Activated CD8-positive, alpha-beta T cell treated with anti-CD3 and anti-CD28 coated beads for 36 hours (primary cell): ENCODE measurements at regions not wholly inside any gene's neighbourhood (a gene's known extent, or its start where the extent isn't known, plus 50 kb on each side); places are given as distances from the start of the nearest gene placed in this dataset.

ENCODE experiments used
- ATAC-seq: fragments of 200-7000 bp; cut with Tn5 transposase; one replicate; pipeline ENCODE4 v1.10.0; 2021; ENCODE audit warnings: mild to moderate bottlenecking, moderate library complexity
- CTCF ChIA-PET: fragments of 350-600 bp; sonication (Branson Sonifier 250); formaldehyde crosslinking; loops from one replicate; lab custom pipeline; 2021; ENCODE audit warnings: antibody characterized with exemption; lab: Charles Lee
- POLR2A ChIA-PET: fragments of 350-600 bp; sonication (Branson Sonifier 250); formaldehyde crosslinking; loops from one replicate; lab custom pipeline; 2021; ENCODE audit warnings: antibody characterized with exemption; lab: Charles Lee
- DNase-seq: peaks from one replicate; pipeline ENCODE4 v3.0.0-alpha.2; 2020
- H3K27ac Mint-ChIP-seq: one replicate; pipeline ENCODE4 v1.8.0; 2021; ENCODE audit warnings: mild to moderate bottlenecking, mixed read lengths
- H3K27me3 Mint-ChIP-seq: one replicate; pipeline ENCODE4 v1.8.0; 2021; ENCODE audit warnings: mixed read lengths
- H3K36me3 Mint-ChIP-seq: one replicate; pipeline ENCODE4 v1.8.0; 2021; ENCODE audit warnings: low read depth, mixed read lengths
- H3K4me1 Mint-ChIP-seq: one replicate; pipeline ENCODE4 v1.8.0; 2021; ENCODE audit warnings: low read depth, mixed read lengths
- H3K4me3 Mint-ChIP-seq: one replicate; pipeline ENCODE4 v1.8.0; 2021; ENCODE audit warnings: mild to moderate bottlenecking, moderate library complexity, mixed read lengths
- H3K9me3 Mint-ChIP-seq: one replicate; pipeline ENCODE4 v1.8.0; 2021; ENCODE audit warnings: mixed read lengths
- intact Hi-C: fragments of 100-400 bp; cut with micrococcal nuclease; formaldehyde crosslinking; loops from one replicate; pipeline ENCODE4 v1.10.0; 2022
- TF ChIP-seq, protein P1 (sequence below): fragments of 200-600 bp; IDR thresholded peaks from one replicate; pipeline ENCODE4 v1.8.0; 2022; ENCODE audit warnings: antibody characterized with exemption, mild to moderate bottlenecking

DNA sequence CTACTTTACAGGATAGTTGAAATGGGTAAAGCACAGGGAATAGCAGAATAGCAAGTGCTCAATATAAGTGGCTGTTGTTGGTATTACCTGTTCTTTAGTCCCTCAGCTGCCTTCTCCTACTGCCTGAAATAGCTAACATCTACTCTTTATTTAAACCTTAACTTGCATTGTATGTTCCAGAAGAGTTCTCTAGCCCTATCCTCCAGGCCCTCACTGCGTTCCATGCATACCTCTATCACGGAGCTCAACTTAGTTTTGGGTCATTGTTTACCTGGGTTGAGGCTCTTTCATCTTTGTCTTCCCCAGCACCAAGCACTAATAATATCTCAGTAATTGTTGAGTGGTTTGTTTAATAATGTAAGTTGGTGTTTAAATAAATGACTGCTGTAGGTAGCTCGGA, 242.2 kb upstream of the FANCL start:
- peaks cover 2% of the 10 kb centered on the region for H3K9me3 Mint-ChIP-seq
- DNase-seq (no peak), ATAC-seq (no peak)
- peaks cover 4% of the 10 kb centered on the region for H3K27me3 Mint-ChIP-seq
- POLR2A ChIA-PET = no interaction called here
- intact Hi-C loops = no loop called here
- H3K4me3 Mint-ChIP-seq = no peak overlapping the region
- H3K36me3 Mint-ChIP-seq = no peaks in the 10 kb centered on the region
- H3K4me1 Mint-ChIP-seq = no peaks in the 10 kb centered on the region
- no peak overlapping the region for H3K27ac Mint-ChIP-seq
- TF ChIP-seq, protein P1, sequence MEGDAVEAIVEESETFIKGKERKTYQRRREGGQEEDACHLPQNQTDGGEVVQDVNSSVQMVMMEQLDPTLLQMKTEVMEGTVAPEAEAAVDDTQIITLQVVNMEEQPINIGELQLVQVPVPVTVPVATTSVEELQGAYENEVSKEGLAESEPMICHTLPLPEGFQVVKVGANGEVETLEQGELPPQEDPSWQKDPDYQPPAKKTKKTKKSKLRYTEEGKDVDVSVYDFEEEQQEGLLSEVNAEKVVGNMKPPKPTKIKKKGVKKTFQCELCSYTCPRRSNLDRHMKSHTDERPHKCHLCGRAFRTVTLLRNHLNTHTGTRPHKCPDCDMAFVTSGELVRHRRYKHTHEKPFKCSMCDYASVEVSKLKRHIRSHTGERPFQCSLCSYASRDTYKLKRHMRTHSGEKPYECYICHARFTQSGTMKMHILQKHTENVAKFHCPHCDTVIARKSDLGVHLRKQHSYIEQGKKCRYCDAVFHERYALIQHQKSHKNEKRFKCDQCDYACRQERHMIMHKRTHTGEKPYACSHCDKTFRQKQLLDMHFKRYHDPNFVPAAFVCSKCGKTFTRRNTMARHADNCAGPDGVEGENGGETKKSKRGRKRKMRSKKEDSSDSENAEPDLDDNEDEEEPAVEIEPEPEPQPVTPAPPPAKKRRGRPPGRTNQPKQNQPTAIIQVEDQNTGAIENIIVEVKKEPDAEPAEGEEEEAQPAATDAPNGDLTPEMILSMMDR = no peak
- CTCF ChIA-PET = no interaction called here

GRCh38 chr2:58481670-58482069, 240.5 kb upstream of the FANCL start:
- H3K9me3 Mint-ChIP-seq = peaks cover 1% of the 10 kb centered on the region
- no peak for ATAC-seq
- no peaks in the 10 kb centered on the region for H3K36me3 Mint-ChIP-seq
- CTCF ChIA-PET = no interaction called here
- POLR2A ChIA-PET = no interaction called here
- TF ChIP-seq, protein P1 = no peak
- no peak overlapping the region for H3K27ac Mint-ChIP-seq
- H3K4me1 Mint-ChIP-seq = no peaks in the 10 kb centered on the region
- no peak for DNase-seq
- peaks cover 4% of the 10 kb centered on the region for H3K27me3 Mint-ChIP-seq
- intact Hi-C loops = no loop called here
- no peak overlapping the region for H3K4me3 Mint-ChIP-seq

DNA sequence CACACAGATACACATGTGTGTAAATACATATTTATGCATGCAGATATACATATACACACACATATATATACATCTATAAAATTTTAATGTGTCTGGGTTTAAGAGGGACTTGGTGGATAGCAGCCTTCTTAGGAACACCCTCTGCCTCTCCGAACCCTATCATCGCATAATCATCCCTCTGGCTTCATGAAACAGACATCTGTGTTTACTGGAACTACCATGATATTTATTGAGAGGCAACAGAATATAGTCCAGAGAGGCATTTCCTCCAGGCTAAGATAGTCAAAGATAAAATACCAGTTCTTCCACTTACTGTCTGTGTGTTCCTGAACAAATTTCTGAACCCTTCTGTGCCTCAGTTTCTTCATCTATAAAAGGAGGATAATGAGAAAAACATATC, 239.0 kb upstream of the FANCL start:
- CTCF ChIA-PET = no interaction called here
- DNase-seq (no peak), ATAC-seq (no peak)
- TF ChIP-seq, protein P1 = no peak
- Mint-ChIP-seq H3K4me1 (no peaks in the 10 kb centered on the region), H3K27ac (no peak overlapping the region), H3K4me3 (no peak overlapping the region), H3K36me3 (no peaks in the 10 kb centered on the region), H3K27me3 (peaks cover 4% of the 10 kb centered on the region), H3K9me3 (no peaks in the 10 kb centered on the region)
- intact Hi-C loops = no loop called here
- POLR2A ChIA-PET = no interaction called here

- ChIA-PET CTCF (no interaction called here), POLR2A (interaction anchor here (0.6 kb wide), 1 partner anchor 358 kb away, joined by 4 read pairs; no protein-coding TSS in a partner anchor)
- intact Hi-C loops = no loop called here
- H3K4me1 Mint-ChIP-seq = no peaks in the 10 kb centered on the region
- no peaks in the 10 kb centered on the region for H3K36me3 Mint-ChIP-seq
- TF ChIP-seq, protein P1 = no peak
- ATAC-seq (no peak), DNase-seq (no peak)
- H3K9me3 Mint-ChIP-seq = no peaks in the 10 kb centered on the region
- H3K4me3 Mint-ChIP-seq = no peak overlapping the region
- no peak overlapping the region for H3K27ac Mint-ChIP-seq
- H3K27me3 Mint-ChIP-seq = peaks cover 4% of the 10 kb centered on the region
Measured at GRCh38 chr2:58479535-58480140, 238.5 kb upstream of the FANCL start.

DNA sequence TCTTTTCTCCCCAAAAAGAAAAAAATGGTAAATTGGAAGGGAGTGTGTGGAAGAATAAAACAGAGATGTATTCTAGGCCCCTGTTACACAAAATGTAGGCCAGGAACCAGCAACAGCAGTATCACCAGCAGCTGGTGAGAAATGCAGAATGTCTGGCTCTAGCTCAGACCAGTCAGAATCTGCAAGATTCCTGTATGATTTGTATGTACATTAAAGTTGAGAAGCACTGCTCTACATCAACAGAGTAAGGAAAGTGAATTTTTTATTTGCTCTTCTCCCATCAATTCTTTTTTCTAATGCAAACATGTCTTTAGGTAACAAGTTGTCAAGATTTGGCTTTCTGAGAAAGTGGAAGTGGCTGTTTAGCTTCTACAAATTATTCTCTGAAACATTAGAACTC, 235.4 kb upstream of the FANCL start:
- ChIA-PET POLR2A (no interaction called here), CTCF (no interaction called here)
- DNase-seq = no peak
- H3K4me3 Mint-ChIP-seq = no peak overlapping the region
- intact Hi-C loops = no loop called here
- no peaks in the 10 kb centered on the region for H3K9me3 Mint-ChIP-seq
- no peak overlapping the region for H3K27ac Mint-ChIP-seq
- H3K36me3 Mint-ChIP-seq = no peaks in the 10 kb centered on the region
- TF ChIP-seq, protein P1 = no peak
- no peak for ATAC-seq
- H3K4me1 Mint-ChIP-seq = no peaks in the 10 kb centered on the region
- H3K27me3 Mint-ChIP-seq = no peaks in the 10 kb centered on the region
